ENCODE measurements at regions not wholly inside any gene's neighbourhood (a gene's known extent, or its start where the extent isn't known, plus 50 kb on each side); places are given as distances from the start of the nearest gene placed in this dataset.
A peak's percentile ranks its signal among the peaks of the same experiment; 100 is the strongest.
"Not testable (repeated sequence)": the region's sequence is repeated elsewhere in the genome, so short reads cannot be mapped to it uniquely, and the experiment has no call there.

DNA sequence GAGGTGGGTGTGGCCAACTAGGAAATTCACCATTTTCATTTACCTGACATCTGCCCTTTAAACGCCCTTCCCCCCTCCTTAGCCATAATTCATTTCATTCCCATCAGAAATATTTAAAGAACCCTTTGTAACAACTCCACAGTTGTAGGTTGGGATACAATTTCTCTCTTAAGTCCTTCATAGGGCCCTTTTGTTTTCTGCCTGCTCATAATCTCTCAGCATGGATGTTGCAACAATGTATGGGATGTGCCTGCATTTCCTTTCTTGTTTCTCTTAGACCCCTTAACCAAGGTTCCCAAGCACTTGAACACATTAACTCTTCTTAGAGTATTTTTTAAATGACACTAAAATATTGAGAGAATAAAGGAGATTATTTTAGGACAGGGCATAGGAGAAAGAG is 51.7 kb upstream of the MYO10 start:
- DNase-seq (ENCODE audit: low read depth, low spot score), result peak; percentile 96

DNA sequence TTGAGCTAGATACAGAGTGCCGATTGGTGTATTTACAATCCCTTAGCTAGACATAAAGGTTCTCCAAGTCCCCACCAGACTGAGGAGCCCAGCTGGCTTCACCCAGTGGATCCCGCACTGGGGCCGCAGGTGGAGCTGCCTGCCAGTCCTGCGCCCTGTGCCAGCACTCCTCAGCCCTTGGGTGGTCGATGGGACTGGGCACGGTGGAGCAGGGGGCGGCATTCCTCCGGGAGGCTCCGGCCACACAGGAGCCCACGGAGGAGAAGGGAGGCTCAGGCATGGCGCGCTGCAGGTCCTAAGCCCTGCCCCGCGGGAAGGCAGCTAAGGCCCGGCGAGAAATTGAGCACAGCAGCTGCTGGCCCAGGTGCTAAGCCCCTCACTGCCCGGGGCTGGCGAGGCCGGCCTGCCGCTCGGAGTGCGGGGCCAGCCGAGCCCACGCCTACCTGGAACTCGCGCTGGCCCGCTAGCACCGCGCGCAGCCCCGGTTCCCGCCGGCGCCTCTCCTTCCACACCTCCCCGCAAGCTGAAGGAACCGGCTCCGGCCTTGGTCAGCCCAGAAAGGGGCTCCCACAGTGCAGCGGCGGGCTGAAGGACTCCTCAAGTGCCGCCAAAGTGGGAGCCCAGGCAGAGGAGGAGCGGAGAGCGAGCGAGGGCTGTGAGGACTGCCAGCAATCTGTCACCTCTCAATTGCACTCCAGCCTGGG is 54.9 kb upstream of the MYO10 start:
- in situ Hi-C loops (cut with HindIII; ENCODE audit: low pct_unique_long_range_greater_than_20kb, low sequenced_read_pairs), result not testable (repeated sequence)

More for the DNA sequence above, 51.7 kb upstream of the MYO10 start:
- in situ Hi-C loops (cut with HindIII; ENCODE audit: low pct_unique_long_range_greater_than_20kb, low sequenced_read_pairs), result no loop called here

GRCh38 chr5:16992006-16992405 is 55.9 kb upstream of the MYO10 start:
- DNase-seq (ENCODE audit: low read depth, low spot score), result peak; percentile 46
- in situ Hi-C loops (cut with HindIII; ENCODE audit: low pct_unique_long_range_greater_than_20kb, low sequenced_read_pairs), result no loop called here

More for the DNA sequence above, 54.9 kb upstream of the MYO10 start:
- not testable (repeated sequence) for DNase-seq (ENCODE audit: low read depth, low spot score)

- in situ Hi-C loops (cut with HindIII; ENCODE audit: low pct_unique_long_range_greater_than_20kb, low sequenced_read_pairs), result no loop called here
- peak; percentile 95 for DNase-seq (ENCODE audit: low read depth, low spot score)
Observed at GRCh38 chr5:16992444-16992843, 56.4 kb upstream of the MYO10 start.

GRCh38 chr5:16994565-16994964 is 58.5 kb upstream of the MYO10 start:
- DNase-seq (ENCODE audit: low read depth, low spot score), result peak; percentile 64
- in situ Hi-C loops (cut with HindIII; ENCODE audit: low pct_unique_long_range_greater_than_20kb, low sequenced_read_pairs), result no loop called here

GRCh38 chr5:16995372-16995771 is 59.3 kb upstream of the MYO10 start:
- DNase-seq (ENCODE audit: low read depth, low spot score), result no peak
- in situ Hi-C loops (cut with HindIII; ENCODE audit: low pct_unique_long_range_greater_than_20kb, low sequenced_read_pairs), result no loop called here

GRCh38 chr5:17000291-17000939 is 64.3 kb upstream of the MYO10 start:
- in situ Hi-C loops (cut with HindIII; ENCODE audit: low pct_unique_long_range_greater_than_20kb, low sequenced_read_pairs), result no loop called here
- DNase-seq (ENCODE audit: low read depth, low spot score), result peak; percentile 96

GRCh38 chr5:17001428-17001827 is 65.3 kb upstream of the MYO10 start:
- in situ Hi-C loops (cut with HindIII; ENCODE audit: low pct_unique_long_range_greater_than_20kb, low sequenced_read_pairs), result no loop called here
- DNase-seq (ENCODE audit: low read depth, low spot score), result no peak

DNA sequence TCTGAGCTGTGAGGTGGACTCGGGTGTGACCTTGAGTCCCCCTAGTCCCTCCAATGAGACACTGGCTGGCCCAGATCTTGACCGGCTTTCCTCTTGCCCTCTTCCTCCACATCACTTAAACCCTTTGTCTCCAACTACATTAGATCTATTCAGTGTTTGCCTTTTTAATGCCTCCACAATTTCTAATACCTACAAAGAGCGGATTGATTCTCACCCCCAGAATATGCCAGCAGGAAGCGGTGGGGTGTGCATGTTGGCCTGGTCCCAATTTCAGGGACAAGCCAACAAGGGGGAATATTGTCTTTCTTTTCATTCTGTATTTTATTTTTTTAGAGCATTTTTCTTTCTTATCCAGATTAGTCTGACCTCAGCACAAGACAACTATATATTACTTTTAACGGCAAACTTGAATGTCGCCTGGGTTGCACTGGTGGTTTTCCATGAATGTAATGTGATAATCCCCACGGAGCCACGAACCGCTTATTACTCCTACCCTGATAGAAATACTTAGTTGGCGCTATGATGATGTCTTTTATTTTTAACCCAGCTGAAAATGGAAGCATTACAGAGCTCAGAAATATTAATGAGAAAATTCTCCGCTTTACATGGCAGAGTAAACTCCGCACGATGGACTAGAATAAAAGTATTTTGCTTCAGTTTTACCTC is 68.5 kb upstream of the MYO10 start:
- in situ Hi-C loops (cut with HindIII; ENCODE audit: low pct_unique_long_range_greater_than_20kb, low sequenced_read_pairs), result no loop called here
- DNase-seq (ENCODE audit: low read depth, low spot score), result peak; percentile 100

GRCh38 chr5:17005107-17005828 is 69.2 kb upstream of the MYO10 start:
- no peak for DNase-seq (ENCODE audit: low read depth, low spot score)

GRCh38 chr5:17012289-17012688 is 76.2 kb upstream of the MYO10 start:
- peak; percentile 42 for DNase-seq (ENCODE audit: low read depth, low spot score)
- in situ Hi-C loops (cut with HindIII; ENCODE audit: low pct_unique_long_range_greater_than_20kb, low sequenced_read_pairs), result no loop called here

More at GRCh38 chr5:17005107-17005828, 69.2 kb upstream of the MYO10 start:
- in situ Hi-C loops (cut with HindIII; ENCODE audit: low pct_unique_long_range_greater_than_20kb, low sequenced_read_pairs), result no loop called here

GRCh38 chr5:17014686-17015085 is 78.6 kb upstream of the MYO10 start:
- DNase-seq (ENCODE audit: low read depth, low spot score), result no peak
- in situ Hi-C loops (cut with HindIII; ENCODE audit: low pct_unique_long_range_greater_than_20kb, low sequenced_read_pairs), result no loop called here

GRCh38 chr5:17018871-17019270 is 82.8 kb upstream of the MYO10 start:
- no peak for DNase-seq (ENCODE audit: low read depth, low spot score)
- in situ Hi-C loops (cut with HindIII; ENCODE audit: low pct_unique_long_range_greater_than_20kb, low sequenced_read_pairs), result no loop called here

DNA sequence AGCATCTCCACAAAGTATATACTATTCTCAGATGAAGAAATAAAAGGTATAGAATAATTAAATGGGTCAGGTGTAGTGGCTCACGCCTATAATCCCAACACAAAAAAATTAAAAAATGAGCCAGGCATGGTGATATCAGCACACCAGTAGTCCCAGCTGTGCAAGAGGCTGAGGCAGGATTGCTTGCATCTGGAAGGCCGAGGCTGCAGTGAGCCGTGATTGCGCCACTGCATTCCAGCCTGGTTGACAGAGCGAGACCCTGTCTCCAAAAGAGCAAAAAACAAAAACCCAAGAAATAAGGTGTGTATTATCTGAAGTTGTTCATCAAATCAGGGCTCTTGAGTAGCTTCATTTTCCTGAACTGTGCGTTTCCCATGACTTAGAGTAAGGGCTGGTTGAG is 83.2 kb upstream of the MYO10 start:
- in situ Hi-C loops (cut with HindIII; ENCODE audit: low pct_unique_long_range_greater_than_20kb, low sequenced_read_pairs), result no loop called here
- DNase-seq (ENCODE audit: low read depth, low spot score), result no peak

GRCh38 chr5:17020678-17021601 is 84.9 kb upstream of the MYO10 start:
- in situ Hi-C loops (cut with HindIII; ENCODE audit: low pct_unique_long_range_greater_than_20kb, low sequenced_read_pairs), result no loop called here
- DNase-seq (ENCODE audit: low read depth, low spot score), result peak; percentile 91

DNA sequence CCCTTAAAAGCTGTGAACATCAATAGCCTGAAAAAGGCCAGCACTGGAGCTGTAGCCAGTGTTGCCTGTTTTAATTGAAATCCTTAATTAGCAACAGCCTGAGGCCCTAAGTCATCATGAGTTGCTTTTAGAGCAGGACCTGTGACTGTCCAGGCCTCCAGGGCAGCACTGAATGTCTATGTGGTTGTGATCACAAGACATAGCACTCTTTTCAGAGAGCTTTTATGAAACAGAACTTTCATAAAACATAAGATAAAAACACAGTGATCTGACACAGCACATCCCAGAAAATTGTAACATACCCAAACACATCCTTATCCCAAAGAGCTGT is 85.5 kb upstream of the MYO10 start:
- DNase-seq (ENCODE audit: low read depth, low spot score), result peak; percentile 99

GRCh38 chr5:17022296-17022695 is 86.2 kb upstream of the MYO10 start:
- no peak for DNase-seq (ENCODE audit: low read depth, low spot score)
- in situ Hi-C loops (cut with HindIII; ENCODE audit: low pct_unique_long_range_greater_than_20kb, low sequenced_read_pairs), result no loop called here

More for the DNA sequence above, 85.5 kb upstream of the MYO10 start:
- in situ Hi-C loops (cut with HindIII; ENCODE audit: low pct_unique_long_range_greater_than_20kb, low sequenced_read_pairs), result no loop called here
